ENCODE measurements at regions not wholly inside any gene's neighbourhood (a gene's known extent, or its start where the extent isn't known, plus 50 kb on each side); places are given as distances from the start of the nearest gene placed in this dataset.
"Not testable (repeated sequence)": the region's sequence is repeated elsewhere in the genome, so short reads cannot be mapped to it uniquely, and the experiment has no call there.

DNA sequence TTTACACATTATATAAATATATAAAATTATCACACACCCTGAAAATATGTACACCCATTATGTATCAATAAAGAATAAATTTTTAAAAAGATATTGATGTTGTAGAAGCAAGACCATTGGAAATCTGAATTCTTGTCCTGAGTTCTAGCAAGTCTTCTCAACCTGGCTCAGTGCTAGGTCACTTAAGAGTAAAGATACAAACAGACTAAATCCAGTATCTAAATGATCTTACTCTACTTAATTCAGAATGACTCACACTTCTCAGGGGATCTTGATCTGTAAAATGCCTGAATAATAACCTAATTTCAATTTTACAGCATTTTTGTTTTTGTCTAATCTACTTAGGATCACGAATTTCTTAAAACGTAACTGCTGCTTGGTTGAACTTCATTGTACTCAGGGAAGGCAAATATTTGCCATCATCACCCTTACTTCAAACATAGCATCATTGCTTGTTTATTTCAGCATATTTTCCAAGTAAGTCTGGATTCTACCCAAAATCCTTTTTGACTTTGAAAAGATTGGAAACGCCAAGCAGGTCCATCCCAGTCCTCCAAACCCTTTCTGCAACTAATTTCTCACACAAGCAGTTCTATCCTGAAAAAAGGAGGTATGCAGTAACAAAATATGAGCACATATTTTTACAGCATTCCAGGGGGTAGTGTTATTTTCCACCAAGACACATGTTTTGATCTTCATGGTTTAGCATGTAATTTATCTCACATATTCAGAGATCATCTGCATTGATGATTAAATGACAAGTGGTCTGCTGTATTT lies 582.6 kb downstream of the PSAT1 start:
- DNase-seq, result peak; percentile 27

DNA sequence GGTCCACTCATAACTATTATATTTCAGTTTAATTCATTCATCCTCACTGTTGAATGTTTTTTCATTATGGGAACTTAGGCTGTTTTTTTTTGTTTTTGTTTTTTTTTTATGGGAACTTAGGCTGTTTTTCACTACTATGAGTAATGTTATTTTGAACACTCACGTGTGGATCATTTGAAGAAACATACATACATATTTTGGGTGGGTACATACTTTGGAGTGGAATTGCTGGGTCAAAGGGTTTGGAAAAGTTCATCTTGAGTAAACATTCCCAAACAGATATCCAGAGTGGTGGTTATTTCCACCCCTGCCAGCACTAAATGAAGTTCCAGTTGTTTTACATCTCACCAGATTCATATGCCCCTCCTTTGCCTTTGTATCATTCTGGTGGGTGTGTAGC lies 584.4 kb downstream of the PSAT1 start:
- no peak for DNase-seq

DNA sequence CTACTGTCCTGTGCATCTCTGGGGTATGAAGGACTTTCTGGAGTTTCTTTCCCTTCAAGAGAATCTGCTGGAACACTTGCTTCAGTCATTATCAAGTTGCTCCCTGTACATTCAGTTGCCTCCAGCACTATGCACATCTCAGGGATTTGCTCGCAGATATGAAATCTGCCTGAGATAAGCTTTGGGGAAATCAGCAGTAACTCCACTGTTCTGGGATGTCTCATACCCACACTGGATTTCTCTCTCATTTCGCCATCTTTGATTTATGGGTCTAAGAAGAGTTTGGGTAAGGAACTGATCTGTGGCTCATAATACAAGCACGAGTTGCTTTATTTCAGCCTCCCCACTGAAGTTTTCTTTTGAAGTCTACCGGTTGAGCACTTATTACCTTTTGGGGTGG lies 585.6 kb downstream of the PSAT1 start:
- DNase-seq, result no peak

DNA sequence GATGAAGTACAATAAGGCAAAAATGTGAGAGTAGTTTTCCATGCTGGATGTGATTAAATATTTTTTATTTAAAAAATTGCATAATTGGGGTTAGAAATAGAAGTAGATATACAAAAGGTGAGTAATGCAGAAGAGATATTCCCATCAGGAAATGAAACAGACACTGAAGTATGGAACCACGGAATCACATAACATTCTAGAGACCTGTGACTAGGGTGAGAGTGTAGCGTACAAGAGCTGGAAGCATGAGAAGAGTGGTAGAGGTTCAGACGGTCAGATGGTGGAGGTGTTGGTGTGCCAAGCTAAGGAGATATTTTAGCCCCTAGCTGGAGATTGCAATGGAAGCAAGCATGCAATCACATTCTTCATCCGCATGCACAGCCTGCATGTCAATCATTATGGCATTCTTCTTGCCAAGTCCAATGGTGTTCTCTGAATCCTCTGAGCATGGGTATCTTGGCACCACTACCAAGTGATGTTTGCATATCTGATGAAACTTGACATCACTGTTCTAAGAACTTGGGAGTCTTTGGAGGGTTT lies 587.8 kb downstream of the PSAT1 start:
- DNase-seq, result no peak

DNA sequence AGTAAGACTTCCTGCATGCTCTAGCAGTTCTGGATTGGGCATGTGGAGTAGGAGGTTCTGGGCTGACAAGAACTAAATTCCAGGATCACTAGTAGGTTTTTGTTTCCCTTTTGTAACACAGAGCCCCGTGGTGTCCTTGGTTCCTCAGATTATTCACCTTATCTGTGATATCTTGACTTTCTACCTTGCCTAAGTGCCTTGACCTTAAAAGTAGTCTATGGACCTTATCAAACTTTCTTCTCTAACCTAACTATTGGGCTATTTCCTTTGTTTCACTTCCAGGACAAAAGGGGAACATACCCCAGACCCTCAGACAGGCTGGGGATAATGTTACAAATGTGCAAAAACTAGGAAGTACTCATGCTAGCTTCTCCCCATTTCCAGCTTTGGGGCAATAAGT lies 595.3 kb downstream of the PSAT1 start:
- no peak for DNase-seq

DNA sequence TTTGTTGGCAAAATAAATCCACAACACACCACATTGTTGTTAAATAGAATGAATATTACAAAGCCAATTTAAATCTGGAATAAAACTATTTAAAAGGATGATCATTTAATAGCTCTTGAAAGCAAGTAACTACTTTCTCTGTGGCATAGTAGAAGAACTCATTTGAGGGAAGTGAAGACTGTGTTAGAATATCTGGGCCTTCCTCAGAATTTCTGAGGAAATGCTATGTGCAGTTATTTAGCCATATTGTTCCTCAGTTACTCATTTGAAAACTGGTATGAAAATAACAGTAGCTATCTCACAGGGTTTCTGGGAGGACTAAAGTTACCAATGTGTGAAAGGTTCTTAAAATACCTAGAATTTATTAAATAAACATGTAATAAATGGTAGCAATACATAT lies 595.8 kb downstream of the PSAT1 start:
- DNase-seq, result no peak

DNA sequence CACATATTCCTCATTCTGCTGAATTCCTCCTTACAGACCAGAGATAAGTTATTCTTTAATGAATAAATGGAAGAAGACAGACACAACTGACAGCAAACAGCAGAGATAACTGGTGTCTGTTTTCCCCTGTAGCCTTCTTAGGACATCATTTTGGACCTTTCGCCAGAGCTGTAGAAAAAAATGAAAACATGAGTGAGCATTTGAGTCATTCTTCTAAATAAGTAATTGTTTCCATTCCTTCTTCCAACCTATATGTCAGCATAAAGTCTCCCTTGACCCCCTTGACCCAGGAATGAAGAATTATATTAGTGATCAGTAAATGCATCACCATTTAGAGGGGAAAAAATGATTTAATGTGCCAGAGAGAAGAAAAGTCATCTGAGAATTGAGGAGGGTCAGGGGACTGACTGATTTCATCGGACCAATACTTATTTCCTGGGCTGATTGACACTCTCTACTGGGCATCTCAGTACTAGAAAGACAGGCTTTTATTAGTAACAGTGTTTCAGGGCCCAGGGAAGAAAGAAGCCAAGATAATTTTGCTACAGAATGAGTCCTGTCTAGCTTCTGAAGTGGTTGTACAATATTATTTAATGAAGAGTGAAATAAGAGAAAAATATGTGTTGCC lies 597.0 kb downstream of the PSAT1 start:
- DNase-seq, result no peak

DNA sequence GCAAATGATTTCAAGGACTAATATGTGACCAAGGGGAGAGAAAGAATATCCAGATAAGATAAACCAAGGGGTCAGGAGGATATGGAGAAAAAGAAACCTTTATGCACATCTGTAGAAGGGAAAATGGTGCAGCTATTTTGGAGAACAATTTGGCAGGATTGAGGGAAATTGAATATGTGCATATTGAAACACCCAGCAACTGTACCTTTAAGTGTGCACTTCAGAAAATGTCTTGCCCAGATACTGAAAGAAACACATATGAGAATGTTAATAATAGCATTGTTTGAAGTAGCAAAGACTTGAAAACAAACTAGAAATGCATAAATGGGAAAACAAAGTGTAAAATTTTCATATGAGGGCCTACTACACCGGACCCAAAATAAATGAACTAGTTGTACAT lies 599.6 kb downstream of the PSAT1 start:
- no peak for DNase-seq

DNA sequence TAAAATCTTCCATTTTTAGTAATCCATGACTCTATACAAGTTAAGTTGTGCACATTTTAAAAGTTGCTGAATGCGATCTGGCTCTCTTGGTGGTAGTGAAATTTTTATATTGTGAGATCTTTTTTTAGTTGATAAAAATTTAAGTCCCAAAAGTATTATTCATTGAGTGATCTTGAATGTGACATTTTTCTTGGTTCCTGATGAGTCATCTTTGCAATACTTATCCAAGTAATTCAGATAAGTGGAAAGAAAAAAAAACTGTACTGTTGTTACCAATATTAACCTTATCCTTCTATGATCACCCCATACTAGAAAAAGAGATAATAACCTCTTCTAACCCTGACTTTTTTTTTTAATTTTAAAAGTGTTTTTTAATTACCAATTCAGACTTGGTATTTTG lies 601.3 kb downstream of the PSAT1 start:
- DNase-seq, result peak; percentile 29

DNA sequence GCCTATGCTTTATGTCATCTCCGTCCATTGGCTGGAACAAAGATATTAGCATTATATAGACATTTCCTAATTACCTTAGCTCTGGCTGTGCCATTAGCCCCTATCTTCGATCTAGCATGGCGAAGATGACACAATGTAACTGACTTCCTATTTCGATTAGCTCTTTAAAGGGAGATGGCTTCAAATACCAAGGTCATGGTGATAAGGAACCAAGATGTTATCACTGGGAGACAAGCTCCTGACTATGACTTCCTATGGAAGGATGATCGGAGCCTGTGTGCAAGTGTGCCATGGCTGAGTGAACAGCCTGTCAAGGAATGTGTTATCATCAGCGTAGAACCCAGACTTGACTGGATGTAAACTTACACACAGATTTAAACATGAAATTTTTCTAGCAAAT lies 602.1 kb downstream of the PSAT1 start:
- no peak for DNase-seq

DNA sequence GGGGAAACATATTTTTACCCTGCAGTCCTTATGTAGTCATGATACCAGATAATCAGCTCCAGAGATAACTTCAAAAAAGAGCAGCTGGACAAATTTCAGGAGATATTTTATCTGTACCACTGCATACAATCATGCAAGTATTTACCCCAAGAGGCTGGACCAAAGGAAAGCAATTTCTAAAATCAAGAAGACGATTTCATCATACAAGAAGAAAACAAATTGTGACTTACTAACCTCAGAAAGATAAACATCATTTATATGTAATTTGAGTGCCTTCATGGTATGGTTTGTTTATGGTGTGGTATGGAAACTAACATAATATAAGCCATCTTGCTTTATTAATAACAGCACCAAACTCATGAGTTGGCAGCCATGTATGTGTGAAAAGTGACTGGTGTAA lies 603.6 kb downstream of the PSAT1 start:
- DNase-seq, result no peak

DNA sequence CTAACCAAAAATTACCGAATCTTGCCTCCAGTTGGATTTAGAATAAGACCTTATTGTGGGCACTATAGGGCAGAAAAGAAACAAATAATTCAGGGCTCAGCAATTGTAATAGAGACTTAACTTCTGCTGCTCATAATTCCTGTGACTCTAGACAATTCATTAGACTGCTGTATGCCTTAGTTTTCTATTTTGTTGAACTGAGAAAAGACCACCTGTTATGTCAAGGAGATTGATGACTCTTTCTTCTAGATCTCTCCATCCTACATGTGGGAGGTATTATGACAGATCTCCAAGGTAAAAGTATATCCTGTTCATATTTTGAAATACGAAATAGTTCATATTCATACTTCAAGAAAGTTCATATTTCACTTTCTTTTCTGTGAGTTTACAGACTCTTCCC lies 605.1 kb downstream of the PSAT1 start:
- no peak for DNase-seq

DNA sequence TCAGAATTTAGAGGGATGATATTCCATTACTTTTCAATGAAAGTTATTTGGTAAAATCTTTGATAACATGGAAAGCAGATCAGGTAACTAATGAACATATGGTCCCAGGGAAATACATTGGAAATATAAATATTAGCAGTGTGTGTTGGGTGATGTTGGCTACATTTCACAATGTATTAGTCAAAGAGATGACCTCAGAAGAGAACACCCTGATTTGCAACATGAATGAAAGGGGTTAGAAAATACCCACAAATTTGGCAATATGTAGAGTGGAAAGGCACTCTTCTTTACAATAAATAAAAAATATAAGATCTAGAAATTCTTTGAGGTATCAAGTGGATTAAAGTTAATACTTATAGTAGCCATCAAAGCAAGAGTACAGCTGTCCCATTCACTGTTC lies 606.7 kb downstream of the PSAT1 start:
- DNase-seq, result peak; percentile 54

DNA sequence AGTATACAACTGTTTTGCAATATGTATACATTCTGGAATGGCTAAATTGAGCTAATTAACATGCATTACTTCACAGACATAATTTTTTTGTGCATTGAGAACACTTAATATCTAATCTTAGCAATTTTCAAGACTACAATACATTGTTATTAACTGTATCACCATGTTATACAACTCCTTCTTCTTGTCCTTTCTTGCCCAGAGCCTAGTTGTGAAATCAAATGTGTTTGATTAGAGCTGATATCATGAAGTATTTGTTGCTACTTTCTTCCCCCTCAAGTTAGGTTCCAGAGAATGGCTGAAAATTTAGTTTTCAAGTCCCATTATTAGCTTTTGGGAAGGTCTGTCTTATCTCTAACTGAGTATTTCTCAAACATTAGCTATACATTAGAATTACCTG lies 607.8 kb downstream of the PSAT1 start:
- no peak for DNase-seq

DNA sequence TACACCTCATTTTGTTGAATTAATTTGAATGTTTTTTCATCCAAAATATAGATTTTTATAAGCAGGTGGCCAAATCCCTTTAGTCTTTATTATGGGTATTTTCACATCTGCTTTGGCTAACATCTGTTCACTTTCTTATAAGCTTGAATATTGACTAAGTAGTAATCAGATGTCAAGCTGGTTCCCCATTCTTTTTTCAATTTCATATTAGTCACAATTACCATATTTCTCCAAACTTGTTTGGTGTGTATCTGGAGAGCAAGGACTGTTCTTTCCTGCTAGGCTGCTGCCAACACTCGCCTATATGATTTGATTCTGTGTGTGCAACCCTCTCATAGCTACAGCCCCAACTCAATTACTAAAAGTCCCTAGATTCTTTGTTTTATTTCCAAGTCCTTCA lies 608.5 kb downstream of the PSAT1 start:
- no peak for DNase-seq

DNA sequence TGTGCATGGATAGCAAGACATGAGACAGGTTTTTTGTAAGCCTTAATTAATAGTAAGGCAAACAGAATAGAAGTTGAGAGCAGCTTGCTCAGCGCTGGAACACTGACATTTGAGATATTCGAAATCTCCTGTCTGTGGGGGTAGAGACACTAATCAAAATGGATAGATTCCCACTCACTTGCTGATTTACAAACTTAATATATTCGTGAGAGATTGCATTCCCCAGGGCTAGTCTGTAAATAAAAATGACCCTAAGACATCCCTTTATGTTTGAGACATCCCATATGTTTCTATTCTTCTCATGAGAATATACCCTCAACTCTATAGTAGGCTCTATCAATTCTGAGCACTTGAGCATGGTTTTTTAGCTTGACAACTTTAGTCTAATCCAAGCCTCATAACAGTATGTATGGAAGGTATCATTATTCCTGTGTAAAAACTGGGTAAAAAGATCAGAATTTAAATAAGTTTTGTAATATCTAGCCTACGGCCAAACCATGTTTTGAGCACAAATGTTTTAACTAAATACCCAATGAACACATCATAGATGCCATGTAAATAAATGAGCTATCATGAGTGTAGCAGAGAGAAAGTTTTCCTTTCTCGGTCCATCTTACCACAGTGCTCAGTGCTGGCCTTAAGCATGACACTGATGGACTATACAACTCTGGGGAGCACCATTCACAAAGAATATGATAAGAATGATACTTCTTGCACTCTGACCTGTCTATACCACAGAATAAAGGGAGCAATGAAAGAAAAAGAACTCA lies 609.2 kb downstream of the PSAT1 start:
- DNase-seq, result no peak

DNA sequence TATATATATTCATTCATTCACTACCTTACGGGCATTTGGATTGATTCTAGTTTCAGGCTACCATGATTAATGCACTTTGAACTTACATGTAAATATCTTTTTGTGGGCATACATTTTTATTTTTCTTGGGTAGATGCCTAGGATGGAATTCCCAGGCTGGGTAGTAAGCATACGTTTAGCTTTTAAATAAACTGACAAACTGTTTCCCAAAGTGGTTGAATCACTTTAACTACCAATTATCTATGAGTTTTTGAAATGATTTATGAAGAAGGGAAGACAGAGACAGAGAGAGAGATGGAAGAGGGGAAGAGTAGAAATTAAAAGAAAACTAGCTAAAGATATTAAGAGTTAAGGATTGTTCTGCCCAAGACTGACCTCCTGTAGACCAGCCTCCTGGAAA lies 612.6 kb downstream of the PSAT1 start:
- DNase-seq, result peak; percentile 86

DNA sequence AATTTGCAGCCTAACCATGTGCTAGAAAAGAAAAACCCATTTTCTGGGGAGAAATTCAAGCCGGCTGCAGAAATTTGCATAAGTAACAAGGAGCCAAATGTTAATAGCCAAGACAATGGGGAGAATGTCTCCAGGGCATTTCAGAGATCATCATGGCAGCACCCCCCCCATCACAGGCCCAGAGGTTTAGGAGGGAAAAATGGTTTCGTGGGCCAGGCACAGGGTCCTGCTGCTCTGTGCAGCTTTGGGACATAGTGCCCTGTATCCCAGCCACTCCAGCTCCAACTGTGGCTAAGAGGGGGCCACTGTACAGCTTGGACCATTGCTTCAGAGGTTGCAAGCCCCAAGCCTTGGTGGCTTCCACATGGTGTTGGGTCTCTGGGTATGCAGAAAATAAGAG lies 620.0 kb downstream of the PSAT1 start:
- DNase-seq, result not testable (repeated sequence)

DNA sequence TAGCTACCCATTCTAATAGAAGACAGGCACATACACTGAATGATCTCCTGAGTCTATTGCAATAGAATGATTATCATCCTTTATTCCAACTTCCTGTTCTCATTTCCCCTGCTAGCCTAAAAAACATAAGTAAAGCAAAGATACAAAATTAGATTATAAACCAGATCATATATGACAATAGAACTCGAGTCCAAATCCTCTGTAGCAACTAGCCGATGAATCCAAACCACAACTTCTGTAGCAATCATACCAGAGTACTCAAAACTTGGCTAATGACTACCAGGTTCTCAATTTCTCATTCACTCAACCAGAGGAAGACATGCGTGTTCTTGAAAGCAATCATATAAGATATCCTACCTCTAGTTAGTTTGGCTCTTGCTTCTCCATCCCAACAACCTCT lies 622.1 kb downstream of the PSAT1 start:
- DNase-seq, result no peak

DNA sequence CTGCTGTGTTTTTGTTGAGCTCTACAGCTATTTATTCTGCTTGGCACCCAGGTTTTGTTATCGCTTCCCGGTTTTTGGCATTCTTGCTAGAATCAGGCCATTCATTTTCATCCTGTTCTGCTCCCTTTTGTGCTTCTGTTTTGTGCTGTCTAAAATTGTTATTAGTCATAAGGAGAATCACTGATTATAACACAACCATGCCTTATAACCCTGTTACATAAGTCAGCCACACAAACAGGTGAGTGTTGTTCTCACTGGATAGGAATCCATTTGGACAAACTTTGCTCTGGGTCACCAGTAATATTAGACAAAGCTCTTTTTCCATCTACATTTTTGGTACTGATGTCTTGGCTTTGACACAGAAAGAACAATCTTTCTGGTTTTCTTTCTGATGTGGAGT lies 622.8 kb downstream of the PSAT1 start:
- DNase-seq, result no peak

DNA sequence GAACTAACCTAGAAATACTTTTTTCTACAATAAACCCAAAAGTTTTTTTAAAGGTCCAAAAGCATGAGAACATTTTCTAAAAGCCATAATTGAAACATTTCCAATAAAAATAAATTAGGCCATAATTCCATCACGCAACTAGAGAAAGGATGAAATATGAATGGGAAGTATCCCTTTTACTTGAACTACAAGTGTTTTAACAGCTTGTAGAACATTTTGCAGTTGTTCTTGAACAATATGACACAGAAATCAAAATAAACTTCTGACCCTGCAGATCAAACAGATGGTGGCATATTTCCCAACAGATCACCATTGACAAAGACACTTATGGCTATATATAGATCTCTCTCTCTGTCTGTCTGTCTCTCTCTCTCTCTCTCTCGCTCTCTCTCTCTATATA lies 624.4 kb downstream of the PSAT1 start:
- no peak for DNase-seq

DNA sequence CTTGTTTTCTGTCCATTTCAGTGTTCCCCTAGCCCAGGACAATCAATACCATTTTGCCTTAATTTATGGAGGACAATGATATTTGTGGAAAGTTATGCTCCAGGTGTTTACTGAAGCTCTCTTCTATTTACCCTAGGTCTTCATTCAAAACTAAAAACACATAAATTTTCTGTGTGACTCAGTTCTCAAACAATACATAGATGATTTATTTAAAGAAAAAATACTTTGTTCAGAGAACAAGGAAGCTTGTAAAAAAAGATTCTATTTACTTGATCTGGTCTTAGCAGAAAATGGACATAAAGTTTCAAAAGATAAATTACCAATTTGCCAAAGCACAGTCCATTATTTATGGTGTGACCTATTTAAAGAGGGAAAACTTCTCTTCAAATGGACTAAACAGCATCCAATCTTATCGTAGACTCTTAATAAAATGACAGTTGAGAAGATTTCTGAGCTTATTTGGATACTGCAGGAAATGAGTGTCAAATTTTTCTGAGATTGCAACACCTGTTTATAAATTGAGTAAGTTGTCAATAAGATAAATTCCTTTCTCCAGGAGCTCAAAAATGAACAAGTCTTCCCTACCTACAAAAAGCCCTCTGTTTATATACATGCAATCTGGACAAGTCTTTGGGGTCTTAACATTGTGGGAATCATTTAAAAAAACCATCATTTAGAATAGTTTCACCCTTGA lies 627.2 kb downstream of the PSAT1 start:
- no peak for DNase-seq

All from EL (cell line).